ENCODE measurements at regions not wholly inside any gene's neighbourhood (a gene's known extent, or its start where the extent isn't known, plus 50 kb on each side); places are given as distances from the start of the nearest gene placed in this dataset.

DNA sequence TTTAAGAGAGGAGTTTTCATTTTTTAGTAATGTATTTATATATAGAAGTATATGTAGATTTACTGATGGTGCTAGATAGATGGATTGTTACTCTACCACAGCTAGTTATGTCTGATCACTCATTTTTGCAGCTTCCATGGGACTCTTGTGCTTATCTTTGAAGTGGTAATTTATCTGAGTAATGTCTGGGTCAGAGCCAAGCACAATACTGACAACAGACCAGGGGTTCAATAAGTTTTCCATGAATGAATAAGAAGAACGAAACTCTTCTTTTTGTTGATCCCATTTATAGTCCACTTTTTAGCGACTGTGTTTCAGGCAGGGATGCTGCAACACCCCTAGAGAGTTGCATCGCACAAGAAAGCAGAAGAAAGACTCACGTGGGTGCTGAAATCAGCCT is 935.2 kb downstream of the PLA2G4A start:
- no peak overlapping the region for H3K4me3 ChIP-seq (ENCODE audit: low read length)
- H3K4me1 ChIP-seq (ENCODE audit: insufficient read depth, low read length): no peaks in the 10 kb centered on the region
- no peaks in the 10 kb centered on the region for H3K36me3 ChIP-seq (ENCODE audit: insufficient read depth, low read length)
- H3K27me3 ChIP-seq (ENCODE audit: insufficient read depth, low read length): no peaks in the 10 kb centered on the region
- H3K9me3 ChIP-seq (ENCODE audit: low read length): no peaks in the 10 kb centered on the region
- no peak overlapping the region for H2AFZ ChIP-seq (ENCODE audit: low read depth, low read length)

DNA sequence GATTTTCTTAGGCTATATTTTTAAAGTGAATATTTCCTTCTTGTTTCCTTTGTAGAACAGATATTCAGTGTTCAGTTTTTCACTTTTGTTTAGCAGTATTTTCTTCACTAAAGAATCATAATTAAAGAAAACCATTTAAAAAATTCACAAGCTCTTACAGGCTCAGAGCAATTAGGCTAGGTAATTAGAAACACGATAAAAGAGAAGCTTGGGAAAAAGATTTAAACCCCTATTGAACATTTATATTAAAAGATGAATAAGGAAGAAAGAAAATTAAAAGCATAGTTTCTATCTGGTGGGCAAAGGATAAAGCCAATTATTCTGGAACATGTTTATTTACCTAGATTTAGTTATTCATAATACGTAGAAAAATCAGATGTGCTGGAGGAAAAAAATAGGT is 942.6 kb downstream of the PLA2G4A start:
- no peak overlapping the region for H2AFZ ChIP-seq (ENCODE audit: low read depth, low read length)
- H3K9me3 ChIP-seq (ENCODE audit: low read length): no peaks in the 10 kb centered on the region
- H3K4me3 ChIP-seq (ENCODE audit: low read length): no peak overlapping the region
- no peaks in the 10 kb centered on the region for H3K27me3 ChIP-seq (ENCODE audit: insufficient read depth, low read length)
- H3K36me3 ChIP-seq (ENCODE audit: insufficient read depth, low read length): no peaks in the 10 kb centered on the region
- H3K4me1 ChIP-seq (ENCODE audit: insufficient read depth, low read length): peaks cover 2% of the 10 kb centered on the region

DNA sequence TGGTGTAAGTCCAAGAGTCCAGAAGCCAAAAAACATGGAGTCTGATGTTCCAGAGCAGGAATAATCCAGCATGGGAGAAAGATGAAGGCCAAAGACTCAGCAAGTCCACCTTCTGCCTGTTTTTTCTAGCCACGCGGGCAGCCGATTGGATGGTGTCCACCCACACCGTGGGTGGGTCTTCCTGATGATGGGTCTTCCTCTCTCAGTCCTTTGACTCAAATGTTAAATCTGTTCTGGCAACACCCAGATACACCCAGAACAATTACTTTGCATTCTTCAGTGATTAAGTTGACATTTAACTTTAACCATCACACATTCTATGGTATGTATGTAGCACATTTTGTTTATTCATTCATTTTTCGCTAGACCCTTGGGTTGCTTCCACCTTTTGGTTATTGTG is 944.4 kb downstream of the PLA2G4A start:
- H3K36me3 ChIP-seq (ENCODE audit: insufficient read depth, low read length): no peaks in the 10 kb centered on the region
- no peak overlapping the region for H3K4me3 ChIP-seq (ENCODE audit: low read length)
- H3K9me3 ChIP-seq (ENCODE audit: low read length): no peaks in the 10 kb centered on the region
- H3K27me3 ChIP-seq (ENCODE audit: insufficient read depth, low read length): no peaks in the 10 kb centered on the region
- no peak overlapping the region for H2AFZ ChIP-seq (ENCODE audit: low read depth, low read length)
- H3K4me1 ChIP-seq (ENCODE audit: insufficient read depth, low read length): peaks cover 2% of the 10 kb centered on the region

DNA sequence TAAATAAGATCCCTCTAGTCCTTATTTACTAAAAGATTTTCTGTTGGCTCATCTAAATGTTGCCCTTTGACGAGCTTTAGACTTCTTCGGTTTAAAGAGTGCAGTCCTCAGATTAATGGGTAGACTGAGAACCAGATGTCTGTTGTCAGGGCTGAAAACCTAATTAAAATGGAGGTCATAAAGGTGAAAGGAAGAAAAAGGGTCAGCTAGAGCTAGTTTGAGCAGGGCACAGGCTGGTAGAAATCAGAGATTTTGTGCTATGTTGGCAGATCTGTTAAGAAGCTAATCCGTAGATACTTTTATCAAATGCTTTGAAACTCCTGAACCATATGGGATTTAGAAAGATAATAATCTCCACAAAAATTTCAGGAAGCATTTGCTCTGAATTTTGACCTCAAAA is 959.0 kb downstream of the PLA2G4A start:
- Histone ChIP-seq H3K4me3 (ENCODE audit: low read length) (no peak overlapping the region), H3K9me3 (ENCODE audit: low read length) (no peaks in the 10 kb centered on the region), H3K36me3 (ENCODE audit: insufficient read depth, low read length) (no peaks in the 10 kb centered on the region), H3K27me3 (ENCODE audit: insufficient read depth, low read length) (no peaks in the 10 kb centered on the region), H2AFZ (ENCODE audit: low read depth, low read length) (no peak overlapping the region), H3K4me1 (ENCODE audit: insufficient read depth, low read length) (peaks cover 32% of the 10 kb centered on the region)

DNA sequence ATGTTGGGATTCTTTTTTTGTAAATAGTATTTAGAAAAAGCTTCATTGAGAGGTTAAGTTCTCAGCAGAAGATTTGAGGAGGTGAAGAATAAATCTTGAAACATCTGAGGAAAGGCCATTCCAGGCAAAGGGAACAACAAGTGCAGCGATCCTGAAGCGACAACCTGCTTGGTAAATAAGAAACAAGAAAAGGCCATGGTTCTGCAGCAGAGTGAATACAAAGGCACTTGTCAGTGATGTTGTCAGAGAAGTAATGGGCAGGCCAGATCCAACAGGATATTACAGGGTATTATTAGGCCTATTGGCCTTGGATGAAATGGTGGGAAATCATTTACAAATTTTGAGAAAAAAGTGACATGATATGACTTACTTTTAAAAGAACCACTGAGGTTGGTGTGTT is 960.0 kb downstream of the PLA2G4A start:
- H2AFZ ChIP-seq (ENCODE audit: low read depth, low read length): peak overlapping the region; percentile 38
- peaks cover 32% of the 10 kb centered on the region for H3K4me1 ChIP-seq (ENCODE audit: insufficient read depth, low read length)
- H3K36me3 ChIP-seq (ENCODE audit: insufficient read depth, low read length): no peaks in the 10 kb centered on the region
- no peak overlapping the region for H3K4me3 ChIP-seq (ENCODE audit: low read length)
- no peaks in the 10 kb centered on the region for H3K27me3 ChIP-seq (ENCODE audit: insufficient read depth, low read length)
- H3K9me3 ChIP-seq (ENCODE audit: low read length): no peaks in the 10 kb centered on the region

DNA sequence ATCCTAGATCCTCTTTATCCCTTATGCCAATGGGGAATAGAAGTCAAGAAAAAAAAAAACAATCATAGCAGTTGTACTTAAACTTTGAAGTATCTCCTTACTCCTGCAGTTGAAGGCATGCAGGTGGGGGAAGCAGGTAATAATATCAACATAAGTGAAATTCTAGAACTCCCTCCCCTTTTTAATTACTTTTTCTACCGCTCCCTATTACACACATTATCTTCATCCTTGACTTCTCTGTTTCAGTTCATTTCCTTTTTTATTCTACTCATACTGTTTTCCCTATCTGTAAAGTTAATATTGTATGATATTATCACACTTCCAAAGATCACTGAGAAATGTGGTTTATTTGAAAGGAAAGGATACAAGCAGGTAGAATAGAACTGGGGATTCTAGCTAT is 962.0 kb downstream of the PLA2G4A start:
- H3K4me1 ChIP-seq (ENCODE audit: insufficient read depth, low read length): peaks cover 35% of the 10 kb centered on the region

DNA sequence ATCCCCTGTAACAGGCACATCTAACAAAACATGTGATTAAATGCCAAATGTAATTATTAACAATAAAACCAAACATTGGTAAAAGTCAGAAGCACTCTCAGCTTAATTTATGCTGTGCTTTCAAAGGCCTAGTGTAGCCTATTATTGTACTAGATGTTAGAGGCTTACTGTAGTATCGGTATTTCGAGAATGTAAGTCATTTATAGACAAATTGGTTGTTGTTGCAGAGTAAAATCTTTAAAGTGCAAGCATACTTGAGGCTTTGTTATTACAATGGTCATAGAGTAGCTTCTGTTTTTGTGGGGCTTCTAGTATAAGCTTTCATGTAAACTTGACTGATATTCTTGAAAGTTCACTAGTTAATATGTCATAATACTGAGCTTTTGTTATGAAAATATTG is 965.8 kb downstream of the PLA2G4A start:
- Histone ChIP-seq H2AFZ (ENCODE audit: low read depth, low read length) (peak overlapping the region; percentile 37), H3K27me3 (ENCODE audit: insufficient read depth, low read length) (no peaks in the 10 kb centered on the region), H3K36me3 (ENCODE audit: insufficient read depth, low read length) (no peaks in the 10 kb centered on the region), H3K9me3 (ENCODE audit: low read length) (no peaks in the 10 kb centered on the region), H3K4me1 (ENCODE audit: insufficient read depth, low read length) (peaks cover 6% of the 10 kb centered on the region), H3K4me3 (ENCODE audit: low read length) (no peak overlapping the region)

More for the DNA sequence above, 962.0 kb downstream of the PLA2G4A start:
- no peaks in the 10 kb centered on the region for H3K9me3 ChIP-seq (ENCODE audit: low read length)
- H2AFZ ChIP-seq (ENCODE audit: low read depth, low read length): no peak overlapping the region
- no peaks in the 10 kb centered on the region for H3K27me3 ChIP-seq (ENCODE audit: insufficient read depth, low read length)
- H3K4me3 ChIP-seq (ENCODE audit: low read length): no peak overlapping the region
- H3K36me3 ChIP-seq (ENCODE audit: insufficient read depth, low read length): no peaks in the 10 kb centered on the region

DNA sequence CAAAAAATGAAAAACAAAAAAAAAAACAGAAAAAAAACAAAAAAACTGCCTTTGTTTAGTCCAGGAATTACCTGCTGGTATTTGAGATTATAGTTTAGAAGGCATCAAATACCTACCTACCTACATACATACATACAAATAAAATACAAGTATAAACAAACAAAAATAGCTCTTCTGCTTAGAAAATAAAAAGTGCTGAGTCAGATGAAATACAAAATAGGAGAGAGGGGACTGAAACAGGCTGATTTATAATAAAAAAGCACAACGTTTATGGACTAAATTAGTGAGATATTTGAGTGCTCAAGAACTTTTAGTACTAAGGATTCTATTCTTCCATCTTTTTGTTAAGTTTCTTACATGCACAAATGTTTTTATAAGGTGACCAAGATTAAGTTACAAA is 980.8 kb downstream of the PLA2G4A start:
- H3K4me1 ChIP-seq (ENCODE audit: insufficient read depth, low read length): no peaks in the 10 kb centered on the region
- H3K4me3 ChIP-seq (ENCODE audit: low read length): no peak overlapping the region
- no peaks in the 10 kb centered on the region for H3K9me3 ChIP-seq (ENCODE audit: low read length)
- H2AFZ ChIP-seq (ENCODE audit: low read depth, low read length): no peak overlapping the region
- no peaks in the 10 kb centered on the region for H3K36me3 ChIP-seq (ENCODE audit: insufficient read depth, low read length)
- H3K27me3 ChIP-seq (ENCODE audit: insufficient read depth, low read length): no peaks in the 10 kb centered on the region

DNA sequence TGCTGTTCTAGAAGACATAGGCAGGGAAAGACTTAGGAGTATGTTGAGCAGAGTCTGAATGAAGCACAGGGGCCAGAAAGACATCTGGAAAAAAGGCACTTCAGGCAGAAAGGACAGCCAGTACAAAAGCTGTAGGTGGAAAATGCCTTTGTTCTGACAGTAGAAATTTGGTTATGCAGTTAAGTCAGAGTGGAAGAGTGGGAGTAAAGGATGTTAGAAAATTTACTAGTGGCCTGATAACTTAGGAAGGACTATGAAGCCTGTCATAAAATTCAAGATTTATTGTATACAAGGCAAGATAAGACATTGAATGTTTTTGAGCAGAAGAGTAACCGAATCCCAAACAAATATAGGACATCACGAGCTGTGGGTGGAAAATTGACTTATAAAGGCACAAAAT is 987.9 kb downstream of the PLA2G4A start:
- H3K4me3 ChIP-seq (ENCODE audit: low read length): no peak overlapping the region
- no peaks in the 10 kb centered on the region for H3K27me3 ChIP-seq (ENCODE audit: insufficient read depth, low read length)
- no peaks in the 10 kb centered on the region for H3K36me3 ChIP-seq (ENCODE audit: insufficient read depth, low read length)
- H3K4me1 ChIP-seq (ENCODE audit: insufficient read depth, low read length): no peaks in the 10 kb centered on the region
- no peaks in the 10 kb centered on the region for H3K9me3 ChIP-seq (ENCODE audit: low read length)
- no peak overlapping the region for H2AFZ ChIP-seq (ENCODE audit: low read depth, low read length)

DNA sequence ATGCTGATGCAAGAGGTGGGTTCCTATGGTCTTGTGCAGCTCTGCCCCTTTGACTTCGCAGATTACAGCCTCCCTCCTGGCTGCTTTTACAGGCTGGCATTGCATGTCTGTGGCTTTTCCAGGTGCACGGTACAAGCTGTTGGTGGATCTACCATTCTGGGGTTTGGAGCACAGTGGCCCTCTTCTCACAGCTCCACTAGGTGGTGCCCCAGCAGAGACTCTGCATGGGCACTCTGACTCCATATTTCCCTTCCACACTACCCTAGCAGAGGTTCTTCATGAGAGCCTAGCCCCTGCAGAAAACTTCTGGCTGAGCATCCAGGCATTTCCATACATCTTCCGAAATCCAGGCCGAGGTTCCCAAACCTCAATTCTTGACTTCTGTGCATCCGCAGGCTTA is 989.0 kb downstream of the PLA2G4A start:
- Histone ChIP-seq H3K4me3 (ENCODE audit: low read length) (no peak overlapping the region), H2AFZ (ENCODE audit: low read depth, low read length) (no peak overlapping the region), H3K27me3 (ENCODE audit: insufficient read depth, low read length) (no peaks in the 10 kb centered on the region), H3K36me3 (ENCODE audit: insufficient read depth, low read length) (no peaks in the 10 kb centered on the region), H3K4me1 (ENCODE audit: insufficient read depth, low read length) (no peaks in the 10 kb centered on the region), H3K9me3 (ENCODE audit: low read length) (no peaks in the 10 kb centered on the region)

DNA sequence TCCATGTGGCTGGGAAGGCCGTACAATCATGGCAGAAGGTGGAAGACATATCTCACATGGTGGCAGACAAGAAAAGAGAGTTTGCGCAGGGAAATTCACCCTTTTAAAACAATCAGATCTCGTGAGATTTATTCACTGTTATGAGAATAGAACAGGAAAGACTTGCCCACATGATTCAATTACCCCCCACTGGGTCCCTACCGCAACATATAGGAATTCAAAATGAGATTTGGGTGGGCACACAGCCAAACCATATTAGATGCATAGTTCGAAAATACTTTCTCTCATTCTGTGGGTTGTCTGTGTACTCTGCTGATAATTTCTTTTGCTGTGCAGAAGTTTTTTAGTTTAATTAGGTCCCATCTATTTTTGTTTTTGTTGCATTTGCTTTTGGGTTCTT is 990.3 kb downstream of the PLA2G4A start:
- no peak overlapping the region for H3K4me3 ChIP-seq (ENCODE audit: low read length)
- no peak overlapping the region for H2AFZ ChIP-seq (ENCODE audit: low read depth, low read length)
- H3K9me3 ChIP-seq (ENCODE audit: low read length): no peaks in the 10 kb centered on the region
- H3K27me3 ChIP-seq (ENCODE audit: insufficient read depth, low read length): no peaks in the 10 kb centered on the region
- H3K36me3 ChIP-seq (ENCODE audit: insufficient read depth, low read length): no peaks in the 10 kb centered on the region
- no peaks in the 10 kb centered on the region for H3K4me1 ChIP-seq (ENCODE audit: insufficient read depth, low read length)

DNA sequence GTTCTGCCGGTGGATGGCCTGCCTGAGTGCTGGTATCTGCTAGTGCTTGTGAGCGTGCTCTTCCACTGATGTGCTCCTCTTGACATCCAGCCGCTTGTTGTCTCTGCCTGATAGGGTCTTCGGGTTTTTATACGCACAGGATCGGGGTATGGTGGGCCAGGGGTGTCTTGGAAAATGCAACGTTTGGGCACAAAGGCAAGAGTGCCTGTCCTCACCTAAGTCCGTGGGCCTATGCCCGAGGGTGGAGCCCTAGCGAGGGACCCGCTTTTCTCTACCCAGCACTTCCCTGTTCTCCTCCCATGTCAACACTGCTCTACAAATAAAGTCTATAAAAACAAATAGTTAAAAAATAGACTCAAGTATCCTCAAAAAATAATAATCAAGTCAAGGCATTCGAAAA is 1007.8 kb downstream of the PLA2G4A start:
- Histone ChIP-seq H3K4me1 (ENCODE audit: insufficient read depth, low read length) (no peaks in the 10 kb centered on the region), H3K9me3 (ENCODE audit: low read length) (no peaks in the 10 kb centered on the region), H2AFZ (ENCODE audit: low read depth, low read length) (no peak overlapping the region), H3K4me3 (ENCODE audit: low read length) (no peak overlapping the region), H3K27me3 (ENCODE audit: insufficient read depth, low read length) (no peaks in the 10 kb centered on the region), H3K36me3 (ENCODE audit: insufficient read depth, low read length) (no peaks in the 10 kb centered on the region)

DNA sequence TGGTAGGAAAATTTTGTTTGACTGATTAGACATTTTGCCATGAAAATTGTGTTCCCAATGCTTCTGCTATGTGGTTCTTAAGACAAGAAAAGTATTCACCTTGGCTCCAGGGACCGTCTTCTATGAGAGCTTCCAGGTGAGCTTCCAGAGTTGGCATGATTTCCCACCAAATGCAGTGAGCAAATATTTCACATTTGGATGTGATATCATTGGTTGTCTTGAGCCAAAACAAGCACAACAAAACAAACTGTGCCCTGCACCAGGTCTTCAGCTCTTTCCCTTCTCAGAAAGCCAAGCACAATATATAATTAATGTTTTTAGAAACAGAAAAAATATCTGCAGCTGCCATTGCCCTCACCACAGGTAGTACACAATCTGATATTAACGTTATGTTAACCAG is 1009.0 kb downstream of the PLA2G4A start:
- Histone ChIP-seq H3K9me3 (ENCODE audit: low read length) (no peaks in the 10 kb centered on the region), H3K36me3 (ENCODE audit: insufficient read depth, low read length) (no peaks in the 10 kb centered on the region), H3K4me1 (ENCODE audit: insufficient read depth, low read length) (no peaks in the 10 kb centered on the region), H3K27me3 (ENCODE audit: insufficient read depth, low read length) (no peaks in the 10 kb centered on the region), H3K4me3 (ENCODE audit: low read length) (no peak overlapping the region), H2AFZ (ENCODE audit: low read depth, low read length) (no peak overlapping the region)

DNA sequence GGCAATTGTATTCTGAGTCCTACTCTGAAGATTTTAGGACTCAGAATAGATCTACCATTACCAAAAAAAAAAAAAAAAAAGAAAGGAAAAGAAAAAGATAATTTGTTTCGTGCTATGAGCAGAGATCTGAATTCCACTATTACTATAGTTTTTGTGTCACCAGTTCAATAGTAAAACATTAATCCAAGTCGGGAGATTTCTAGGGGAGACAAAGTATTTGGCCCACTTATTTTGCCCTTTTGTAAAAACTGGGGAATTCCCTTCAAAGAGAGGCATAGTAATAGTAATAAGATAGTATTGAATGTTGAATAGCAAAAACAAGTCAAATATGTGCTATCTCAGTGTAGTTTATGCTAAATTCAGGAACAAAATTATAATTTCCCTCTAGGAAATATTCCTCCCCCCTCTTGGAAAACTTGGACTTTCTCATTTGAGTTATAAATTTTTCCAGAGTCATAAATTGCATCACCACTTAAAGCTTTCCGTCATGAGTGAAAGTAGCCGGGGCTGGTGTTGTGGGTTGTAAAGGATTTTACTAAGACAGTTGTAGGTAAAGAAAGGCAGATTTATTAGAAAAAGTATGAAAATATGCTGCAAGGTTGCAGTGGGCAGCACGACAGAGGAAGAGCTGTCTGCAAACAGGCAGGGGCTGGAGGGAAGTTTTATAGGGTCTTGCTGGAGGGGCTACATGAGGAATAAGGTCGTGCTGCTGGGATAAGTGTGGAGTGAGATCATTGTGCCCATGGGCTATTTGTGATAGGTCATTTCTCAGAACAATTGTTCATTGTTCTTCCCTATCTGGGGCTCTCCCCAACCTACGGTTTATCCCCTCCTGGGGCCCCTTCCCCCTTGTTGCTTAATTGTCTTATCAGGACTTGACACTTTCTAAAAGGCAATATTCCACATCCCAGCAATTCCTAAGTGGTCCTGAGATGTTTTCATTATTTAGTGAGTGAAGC is 1009.9 kb downstream of the PLA2G4A start:
- Histone ChIP-seq H3K36me3 (ENCODE audit: insufficient read depth, low read length) (no peaks in the 10 kb centered on the region), H3K9me3 (ENCODE audit: low read length) (no peaks in the 10 kb centered on the region), H3K27me3 (ENCODE audit: insufficient read depth, low read length) (no peaks in the 10 kb centered on the region), H2AFZ (ENCODE audit: low read depth, low read length) (no peak overlapping the region), H3K4me1 (ENCODE audit: insufficient read depth, low read length) (no peaks in the 10 kb centered on the region), H3K4me3 (ENCODE audit: low read length) (no peak overlapping the region)

Measured in neuron (in vitro differentiated cells).